B cell (primary cell): ENCODE measurements at regions not wholly inside any gene's neighbourhood (a gene's known extent, or its start where the extent isn't known, plus 50 kb on each side); places are given as distances from the start of the nearest gene placed in this dataset.

Source experiments
- ATAC-seq: fragments of 200-7000 bp; cut with Tn5 transposase; one replicate; pipeline ENCODE4 v1.10.0; 2021; ENCODE audit warnings: low read depth, mild to moderate bottlenecking, moderate number of reproducible peaks, moderate library complexity
- CTCF ChIA-PET: fragments of 350-600 bp; sonication (Branson Sonifier 250); formaldehyde crosslinking; loops from one replicate; lab custom pipeline; 2021; ENCODE audit warnings: antibody characterized with exemption, inconsistent platforms; lab: Charles Lee
- POLR2A ChIA-PET: fragments of 350-600 bp; sonication (Branson Sonifier 250); formaldehyde crosslinking; loops from one replicate; lab custom pipeline; 2021; ENCODE audit warnings: antibody characterized with exemption; lab: Charles Lee
- DNase-seq: peaks from one replicate; pipeline ENCODE4 v3.0.0; 2013
- H2AFZ ChIP-seq: 2 replicates; pipeline ENCODE4 v1.6.1; 2012; ENCODE audit warnings: mild to moderate bottlenecking, low read depth, low read length; ENCODE audit not compliant: insufficient read depth, poor library complexity, severe bottlenecking
- H3K27ac ChIP-seq, 2 donors: 1 replicate in 1 of 2; 2 replicates in 1 of 2; pipeline ENCODE4 v1.5.1; 2012 to 2013; ENCODE audit warnings: low read length in 2 of 2, mild to moderate bottlenecking in 2 of 2, moderate library complexity in 1 of 2
- H3K27me3 ChIP-seq, 4 experiments: fragments of 200-600 bp in 1 of 4; sonication (generic) in 1 of 4; replicated peaks in 1 of 4; 1 replicate in 2 of 4; 2 replicates in 2 of 4; pipeline versions ENCODE4 v1.6.1 to v1.7.0; 2013 to 2016; ENCODE audit warnings: low read length in 3 of 4, mild to moderate bottlenecking in 2 of 4, mixed read lengths in 1 of 4, moderate library complexity in 1 of 4; ENCODE audit not compliant: insufficient read depth in 4 of 4, control insufficient read depth in 3 of 4; ENCODE audit errors: control extremely low read depth in 1 of 4
- H3K36me3 ChIP-seq, 2 experiments: replicated peaks in 1 of 2; 1 replicate in 1 of 2; 2 replicates in 1 of 2; pipeline versions ENCODE4 v1.6.1 to v1.7.1; 2013; ENCODE audit warnings: low read length in 1 of 2; ENCODE audit not compliant: insufficient read depth in 2 of 2, control insufficient read depth in 1 of 2; ENCODE audit errors: control extremely low read depth in 1 of 2, extremely low read depth in 1 of 2
- H3K4me1 ChIP-seq, 2 donors: fragments of 200-600 bp in 1 of 2; sonication (generic) in 1 of 2; 1 replicate in 1 of 2; 2 replicates in 1 of 2; pipeline versions ENCODE4 v1.5.1 to v1.6.1; 2013 to 2017; ENCODE audit warnings: low read length in 2 of 2; ENCODE audit not compliant: control insufficient read depth in 2 of 2, insufficient read depth in 2 of 2
- H3K4me2 ChIP-seq: replicated peaks from 2 replicates; pipeline ENCODE3; 2012; ENCODE audit warnings: mild to moderate bottlenecking, low read depth, low read length; ENCODE audit not compliant: poor library complexity, severe bottlenecking
- H3K4me3 ChIP-seq, 5 experiments: fragments of 200-600 bp in 1 of 5; sonication (generic) in 1 of 5; 1 replicate in 3 of 5; 2 replicates in 2 of 5; pipeline versions ENCODE4 v1.5.1 to v1.7.0; 2011 to 2016; ENCODE audit warnings: low read length in 4 of 5, mild to moderate bottlenecking in 4 of 5, low read depth in 2 of 5, control low read depth in 1 of 5, moderate library complexity in 1 of 5; ENCODE audit not compliant: insufficient read depth in 1 of 5; ENCODE audit errors: control extremely low read depth in 1 of 5, extremely low read depth in 1 of 5
- H3K79me2 ChIP-seq: fragments of 200-600 bp; sonication (generic); one replicate; pipeline ENCODE4 v1.6.0; 2016; ENCODE audit warnings: low read length; ENCODE audit not compliant: control insufficient read depth, insufficient read depth
- H3K9ac ChIP-seq: fragments of 200-600 bp; sonication (generic); 2 replicates; pipeline ENCODE4 v1.6.1; 2017; ENCODE audit warnings: mild to moderate bottlenecking, low read length, moderate library complexity
- H3K9me3 ChIP-seq, 3 donors: one replicate each; pipeline versions ENCODE4 v1.6.1 to v1.7.1; 2013; ENCODE audit warnings: low read length in 2 of 3; ENCODE audit not compliant: control insufficient read depth in 2 of 3, insufficient read depth in 1 of 3; ENCODE audit errors: control extremely low read depth in 1 of 3
- H4K20me1 ChIP-seq: 2 replicates; pipeline ENCODE4 v1.6.0; 2012; ENCODE audit warnings: mild to moderate bottlenecking, low read length; ENCODE audit not compliant: insufficient read depth, control insufficient read depth, poor library complexity, severe bottlenecking
- H3K27ac Mint-ChIP-seq: one replicate; pipeline ENCODE4 v1.8.0; 2021; ENCODE audit warnings: mixed read lengths
- H3K27me3 Mint-ChIP-seq: one replicate; pipeline ENCODE4 v1.8.0; 2021; ENCODE audit warnings: mixed read lengths
- H3K4me1 Mint-ChIP-seq: one replicate; pipeline ENCODE4 v1.8.0; 2021; ENCODE audit warnings: mixed read lengths
- H3K4me3 Mint-ChIP-seq: one replicate; pipeline ENCODE4 v1.8.0; 2021; ENCODE audit warnings: mixed read lengths
- H3K9me3 Mint-ChIP-seq: one replicate; pipeline ENCODE4 v1.8.0; 2022; ENCODE audit warnings: mixed read lengths; ENCODE audit not compliant: insufficient read depth
- CTCF ChIP-seq: fragments of 200-600 bp; IDR thresholded peaks from one replicate; pipeline ENCODE4 v1.8.0; 2022; ENCODE audit warnings: antibody characterized with exemption, mild to moderate bottlenecking
- EZH2 ChIP-seq: IDR thresholded peaks from 2 replicates; pipeline ENCODE4 v1.6.1; 2012; ENCODE audit warnings: borderline replicate concordance, low read depth, mild to moderate bottlenecking, moderate library complexity, low read length; ENCODE audit not compliant: insufficient read depth, poor library complexity, severe bottlenecking
- WGBS: methylation state at CpG from one replicate; pipeline ENCODE4 v1.1.5; 2013; ENCODE audit warnings: missing lambda C conversion rate; ENCODE audit not compliant: insufficient coverage; 5-methylcytosine and 5-hydroxymethylcytosine counted together
- intact Hi-C: fragments of 100-400 bp; cut with micrococcal nuclease; formaldehyde crosslinking; loops from one replicate; pipeline ENCODE4 v1.10.0; 2022

GRCh38 chr9:27835286-27835685 is 262.0 kb upstream of the C9orf72 start:
- Histone ChIP-seq H3K79me2 (no peaks in the 10 kb centered on the region), H3K4me2 (no peak overlapping the region), H3K27ac (no peak overlapping the region), H3K4me1 (no peaks in the 10 kb centered on the region), H3K9ac (no peak overlapping the region), H4K20me1 (no peaks in the 10 kb centered on the region), H2AFZ (no peak overlapping the region), H3K9me3 (peaks cover 0 to 4% (median 0%) of the 10 kb centered on the region in 3 donors), H3K27me3 (peaks cover 0 to 3% (median 0%) of the 10 kb centered on the region in 4 experiments), H3K4me3 (no peak overlapping the region), H3K36me3 (no peaks in the 10 kb centered on the region)
- Mint-ChIP-seq H3K4me1 (no peaks in the 10 kb centered on the region), H3K27ac (no peak overlapping the region), H3K27me3 (peaks cover 4% of the 10 kb centered on the region), H3K4me3 (no peak overlapping the region), H3K9me3 (no peaks in the 10 kb centered on the region)
- no peak for ATAC-seq
- no peak for DNase-seq
- no peak for TF ChIP-seq CTCF
- TF ChIP-seq EZH2, result no peak
- CTCF ChIA-PET, result no interaction called here
- intact Hi-C loops, result no loop called here
- POLR2A ChIA-PET, result no interaction called here
- WGBS, result 97% methylated on average over 3 of the region's 3 CpGs

DNA sequence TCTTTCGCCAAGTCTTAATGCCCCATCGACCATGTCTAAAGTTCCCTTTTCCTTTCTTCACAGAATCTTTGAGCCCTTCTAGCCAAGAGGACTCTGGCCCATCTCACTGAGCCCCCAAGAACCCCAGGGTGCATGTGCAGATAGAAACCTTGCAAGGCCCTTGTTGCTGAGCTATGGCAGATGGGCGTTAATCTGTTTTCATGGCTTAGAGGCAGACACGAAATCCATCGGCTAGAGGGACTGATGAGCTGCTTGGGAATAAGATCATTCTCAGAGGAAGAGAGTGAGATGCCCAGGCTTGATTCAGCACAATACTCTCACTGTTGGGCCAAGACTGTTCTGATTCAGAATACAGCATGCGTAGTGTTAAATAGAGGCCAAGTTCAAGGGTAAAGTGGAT is 262.5 kb upstream of the C9orf72 start:
- ChIA-PET CTCF (interaction anchor here (0.8 kb wide), 1 partner anchor 39 kb away, joined by 3 read pairs; no protein-coding TSS in a partner anchor), POLR2A (no interaction called here)
- H3K27me3 Mint-ChIP-seq, result peaks cover 4% of the 10 kb centered on the region
- H3K4me2 ChIP-seq, result no peak overlapping the region
- no peak overlapping the region for H3K4me3 Mint-ChIP-seq
- WGBS, result 95% methylated on average over 6 of the region's 6 CpGs
- no peak overlapping the region for H3K27ac ChIP-seq
- intact Hi-C loops, result no loop called here
- no peak overlapping the region for H3K9ac ChIP-seq
- no peaks in the 10 kb centered on the region for H3K4me1 Mint-ChIP-seq
- ATAC-seq, result no peak
- H3K27ac Mint-ChIP-seq, result no peak overlapping the region
- H3K4me1 ChIP-seq, result no peaks in the 10 kb centered on the region
- TF ChIP-seq CTCF (no peak), EZH2 (no peak)
- H3K27me3 ChIP-seq, result peaks cover 0 to 3% (median 0%) of the 10 kb centered on the region in 4 experiments
- H2AFZ ChIP-seq, result no peak overlapping the region
- no peaks in the 10 kb centered on the region for H3K9me3 Mint-ChIP-seq
- H4K20me1 ChIP-seq, result no peaks in the 10 kb centered on the region
- no peaks in the 10 kb centered on the region for H3K36me3 ChIP-seq
- no peaks in the 10 kb centered on the region for H3K79me2 ChIP-seq
- peaks cover 0 to 4% (median 0%) of the 10 kb centered on the region in 3 donors for H3K9me3 ChIP-seq
- DNase-seq, result no peak
- no peak overlapping the region for H3K4me3 ChIP-seq
